ENCODE measurements at regions not wholly inside any gene's neighbourhood (a gene's known extent, or its start where the extent isn't known, plus 50 kb on each side); places are given as distances from the start of the nearest gene placed in this dataset.

DNA sequence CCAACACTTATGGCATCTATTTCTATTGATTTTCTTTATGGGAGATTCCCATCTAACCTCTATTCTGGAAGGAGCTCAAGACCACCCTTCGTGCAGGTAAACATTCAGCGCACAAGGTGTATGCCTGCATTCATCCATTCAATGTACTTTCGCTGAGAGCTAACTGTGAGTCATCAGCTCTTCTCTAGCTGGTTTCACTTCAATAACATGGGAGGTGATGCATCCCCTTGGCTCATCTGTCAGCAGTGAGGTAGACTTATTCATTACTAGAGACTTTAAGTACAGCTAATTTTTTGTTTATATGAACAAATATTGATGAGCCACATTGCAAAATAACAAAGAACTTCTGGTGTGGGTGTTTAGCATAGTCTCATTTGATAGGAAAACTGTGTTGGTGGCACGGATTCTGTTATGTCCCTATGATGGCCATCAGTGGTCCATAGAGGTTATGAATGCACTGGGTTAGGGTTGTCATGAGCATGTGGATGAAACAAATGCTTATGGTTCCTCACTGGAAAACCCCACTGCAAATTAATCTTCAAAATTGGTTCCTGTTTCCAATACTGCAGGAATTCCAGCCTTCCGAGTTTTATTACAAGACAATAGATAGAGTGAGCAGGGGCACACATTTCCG is 1151.0 kb downstream of the BCL11B start:
- H3K9me3 Mint-ChIP-seq = peaks cover 9% of the 10 kb centered on the region
- intact Hi-C loops (cut with micrococcal nuclease) = loop anchor here (5.0 kb wide), 1 partner anchor 129 kb away; no protein-coding TSS in a partner anchor
- no peak for DNase-seq (ENCODE audit: low spot score)
- peaks cover 17% of the 10 kb centered on the region for H3K4me1 Mint-ChIP-seq (ENCODE audit: low read depth)
- H3K36me3 Mint-ChIP-seq (ENCODE audit: low read depth) = no peaks in the 10 kb centered on the region
- H3K27me3 Mint-ChIP-seq (ENCODE audit: insufficient read depth) = no peaks in the 10 kb centered on the region
- no peak overlapping the region for H3K4me3 Mint-ChIP-seq
- H3K27ac Mint-ChIP-seq = no peak overlapping the region

DNA sequence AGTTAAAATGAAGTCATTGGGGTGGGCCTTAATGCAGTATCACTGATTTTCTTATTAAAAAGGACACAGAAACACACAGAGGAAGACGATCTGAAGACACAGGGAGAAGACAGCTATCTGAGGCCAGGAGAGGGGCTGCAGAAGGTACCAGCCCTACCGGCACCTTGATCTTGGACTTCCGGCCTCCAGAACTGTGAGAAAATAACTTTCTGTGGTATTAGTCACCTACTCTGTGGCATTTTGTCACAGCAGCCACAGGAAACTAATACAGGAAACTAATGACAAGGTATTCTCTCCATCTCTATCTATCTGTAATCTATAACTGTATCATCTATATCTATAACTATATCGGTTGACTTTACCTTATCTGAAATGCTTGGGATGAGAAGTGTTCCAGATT is 1149.5 kb downstream of the BCL11B start:
- DNase-seq (ENCODE audit: low spot score) = no peak
- Mint-ChIP-seq H3K4me3 (no peak overlapping the region), H3K9me3 (peaks cover 9% of the 10 kb centered on the region), H3K36me3 (ENCODE audit: low read depth) (no peaks in the 10 kb centered on the region), H3K4me1 (ENCODE audit: low read depth) (peaks cover 17% of the 10 kb centered on the region), H3K27ac (no peak overlapping the region), H3K27me3 (ENCODE audit: insufficient read depth) (no peaks in the 10 kb centered on the region)
- intact Hi-C loops (cut with micrococcal nuclease) = loop anchor here (5.0 kb wide), 1 partner anchor 130 kb away; no protein-coding TSS in a partner anchor

DNA sequence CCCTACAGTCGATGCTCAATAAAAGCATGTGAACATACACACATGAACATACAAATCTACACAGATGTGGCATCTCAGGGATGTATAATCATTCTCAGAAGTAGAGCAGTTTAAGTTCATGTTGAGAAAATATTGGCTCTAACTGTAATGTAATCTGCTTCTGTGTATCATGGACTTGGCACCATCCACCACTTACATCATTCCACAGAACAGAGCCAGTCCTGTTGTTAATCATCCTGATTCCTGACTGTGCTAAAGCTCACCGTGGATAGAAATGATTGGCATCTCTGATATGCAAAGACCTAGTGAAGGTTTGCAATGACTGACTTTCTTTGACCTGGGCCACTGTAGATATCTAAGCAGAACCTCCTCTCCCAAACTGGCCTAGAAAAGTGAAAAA is 1141.3 kb downstream of the BCL11B start:
- H3K36me3 Mint-ChIP-seq (ENCODE audit: low read depth) = peaks cover 1% of the 10 kb centered on the region
- H3K9me3 Mint-ChIP-seq = peaks cover 2% of the 10 kb centered on the region
- intact Hi-C loops (cut with micrococcal nuclease) = loop anchor here (10.0 kb wide), 2 partner anchors 346 to 564 kb away; no protein-coding TSS in a partner anchor
- H3K27me3 Mint-ChIP-seq (ENCODE audit: insufficient read depth) = no peaks in the 10 kb centered on the region
- no peak overlapping the region for H3K27ac Mint-ChIP-seq
- peaks cover 19% of the 10 kb centered on the region for H3K4me1 Mint-ChIP-seq (ENCODE audit: low read depth)
- H3K4me3 Mint-ChIP-seq = no peak overlapping the region
- no peak for DNase-seq (ENCODE audit: low spot score)

DNA sequence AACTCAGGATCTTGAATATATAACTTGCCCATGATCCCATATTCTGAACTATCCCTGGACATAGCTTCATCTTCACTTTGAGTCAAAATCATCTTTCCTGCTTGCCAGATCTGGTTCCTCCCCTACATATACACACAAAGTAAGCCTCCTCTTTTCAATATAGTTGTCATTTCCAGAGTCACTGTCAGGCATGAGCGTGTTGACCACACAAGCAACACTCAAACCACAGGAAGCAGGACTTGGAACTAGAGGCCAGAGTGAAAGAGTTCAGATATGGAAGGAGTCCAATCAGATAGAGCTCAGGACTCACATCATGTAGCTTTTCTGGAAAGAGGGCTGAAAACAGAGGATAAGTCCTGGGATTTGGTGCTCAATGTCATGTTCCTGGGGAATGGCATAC is 1140.6 kb downstream of the BCL11B start:
- DNase-seq (ENCODE audit: low spot score) = no peak
- H3K4me3 Mint-ChIP-seq = no peak overlapping the region
- peaks cover 26% of the 10 kb centered on the region for H3K4me1 Mint-ChIP-seq (ENCODE audit: low read depth)
- no peaks in the 10 kb centered on the region for H3K27me3 Mint-ChIP-seq (ENCODE audit: insufficient read depth)
- intact Hi-C loops (cut with micrococcal nuclease) = loop anchor here (10.0 kb wide), 2 partner anchors 347 to 563 kb away; no protein-coding TSS in a partner anchor
- H3K27ac Mint-ChIP-seq = no peak overlapping the region
- H3K9me3 Mint-ChIP-seq = no peaks in the 10 kb centered on the region
- H3K36me3 Mint-ChIP-seq (ENCODE audit: low read depth) = peaks cover 1% of the 10 kb centered on the region

DNA sequence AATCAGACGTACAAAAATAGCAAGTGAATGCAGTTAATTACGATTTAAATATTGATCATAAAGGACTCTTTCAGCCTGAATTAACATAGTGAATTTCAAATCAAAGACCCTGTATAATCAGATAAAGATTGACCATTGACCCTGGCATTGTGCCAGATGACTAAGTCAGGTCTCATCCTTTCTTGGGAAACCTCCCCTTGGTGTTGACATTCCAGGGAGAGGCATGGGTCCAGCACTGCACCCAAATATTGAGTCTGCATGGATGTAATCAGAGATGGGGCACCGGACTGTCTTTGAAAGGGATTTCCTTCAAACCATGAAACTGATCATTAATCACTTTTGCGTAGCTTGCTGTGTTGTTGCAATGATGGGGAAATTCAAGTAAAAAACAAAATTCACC is 1138.2 kb downstream of the BCL11B start:
- H3K4me1 Mint-ChIP-seq (ENCODE audit: low read depth) = peaks cover 50% of the 10 kb centered on the region
- H3K36me3 Mint-ChIP-seq (ENCODE audit: low read depth) = peaks cover 1% of the 10 kb centered on the region
- intact Hi-C loops (cut with micrococcal nuclease) = loop anchor here (10.0 kb wide), 2 partner anchors 349 to 561 kb away; no protein-coding TSS in a partner anchor
- no peak for DNase-seq (ENCODE audit: low spot score)
- H3K27me3 Mint-ChIP-seq (ENCODE audit: insufficient read depth) = no peaks in the 10 kb centered on the region
- H3K27ac Mint-ChIP-seq = no peak overlapping the region
- H3K9me3 Mint-ChIP-seq = no peaks in the 10 kb centered on the region
- H3K4me3 Mint-ChIP-seq = no peak overlapping the region

DNA sequence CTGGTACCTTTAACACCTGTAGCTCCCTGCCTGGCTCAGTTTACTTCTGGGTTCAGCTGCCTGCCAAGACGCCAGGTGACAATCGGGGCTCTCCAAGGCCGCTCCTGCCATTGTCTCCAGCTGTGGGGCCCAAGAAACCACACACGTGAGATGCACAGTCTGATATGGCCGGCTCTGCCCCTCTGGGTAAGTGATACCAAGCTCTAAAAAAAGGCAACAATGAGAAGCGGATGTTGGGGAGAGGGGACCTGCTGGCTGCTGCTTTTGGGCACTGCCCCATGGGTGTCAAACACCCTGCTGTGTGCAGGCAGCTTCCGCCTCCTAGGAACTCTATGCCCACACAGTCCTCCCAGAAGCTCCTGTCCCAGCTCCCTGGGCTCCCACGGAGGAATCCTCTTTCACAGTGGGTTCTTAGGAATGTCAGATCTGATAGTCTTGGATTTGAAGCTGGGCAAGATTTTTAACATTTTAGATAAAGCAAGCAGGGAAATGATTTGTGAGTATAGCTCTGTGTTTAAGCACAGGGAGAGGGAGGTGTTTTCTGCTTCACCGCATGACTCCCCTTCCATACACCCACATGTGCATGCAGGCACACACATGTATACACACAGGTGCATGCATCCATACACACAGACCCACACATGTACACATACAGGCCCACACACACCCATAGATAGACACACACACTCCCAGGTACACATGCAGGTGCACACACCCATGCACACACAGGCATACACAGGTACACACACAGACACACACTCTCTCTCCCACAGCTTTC is 1135.8 kb downstream of the BCL11B start:
- intact Hi-C loops (cut with micrococcal nuclease) = loop anchor here (5.0 to 10.0 kb wide), 5 partner anchors 176 to 559 kb away; no protein-coding TSS in a partner anchor
- H3K27me3 Mint-ChIP-seq (ENCODE audit: insufficient read depth) = no peaks in the 10 kb centered on the region
- peaks cover 1% of the 10 kb centered on the region for H3K36me3 Mint-ChIP-seq (ENCODE audit: low read depth)
- DNase-seq (ENCODE audit: low spot score) = no peak
- H3K4me3 Mint-ChIP-seq = peak overlapping the region; percentile 41
- peaks cover 71% of the 10 kb centered on the region for H3K4me1 Mint-ChIP-seq (ENCODE audit: low read depth)
- no peaks in the 10 kb centered on the region for H3K9me3 Mint-ChIP-seq
- peak overlapping the region; percentile 45 for H3K27ac Mint-ChIP-seq

DNA sequence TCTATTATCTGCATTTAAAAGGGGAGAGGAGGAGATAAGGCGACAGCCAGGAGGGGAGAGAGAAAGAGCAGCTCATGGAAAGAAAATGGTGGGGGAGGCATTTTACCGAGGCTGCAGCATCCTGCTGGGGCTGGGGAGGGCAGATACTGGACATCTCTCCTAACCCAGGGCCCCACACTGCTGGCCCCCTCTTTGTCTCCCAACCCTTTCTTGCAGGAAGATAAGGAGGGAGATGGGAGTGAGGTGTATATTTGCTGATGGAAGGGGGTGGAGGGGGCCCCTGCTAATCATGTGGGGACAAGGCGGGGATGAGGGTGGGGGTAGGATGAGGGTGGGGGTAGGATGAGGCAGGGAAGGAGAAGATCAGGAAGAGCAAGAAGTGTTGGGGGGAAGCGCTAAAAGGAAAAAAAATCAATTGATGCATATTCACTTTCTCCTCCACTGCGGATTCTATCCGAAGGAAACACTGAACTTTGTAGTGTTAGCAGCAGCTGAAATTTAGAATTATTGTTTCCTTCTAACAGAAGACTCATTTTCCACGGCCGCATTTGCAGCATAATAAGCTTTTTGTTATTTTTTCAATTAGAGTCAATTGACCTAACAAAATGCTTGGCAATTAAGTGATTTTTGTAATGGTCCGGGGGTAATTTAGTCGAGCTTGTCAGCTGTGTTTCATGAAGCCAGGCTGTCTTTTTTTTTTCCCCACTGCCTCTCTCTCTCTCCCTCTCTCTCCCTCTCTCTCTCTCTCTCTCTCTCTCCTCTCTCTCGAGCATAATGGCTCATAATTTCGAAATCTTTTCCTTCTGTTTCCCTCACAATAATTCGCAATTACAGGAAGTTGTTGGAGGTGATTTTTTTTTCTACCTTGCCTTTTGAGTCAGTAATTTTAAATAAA is 1134.6 kb downstream of the BCL11B start:
- intact Hi-C loops (cut with micrococcal nuclease) = loop anchor here (1.0 to 10.0 kb wide), 14 partner anchors 32 to 1277 kb away; no protein-coding TSS in a partner anchor
- Mint-ChIP-seq H3K27ac (peak overlapping the region; percentile 87), H3K4me1 (ENCODE audit: low read depth) (peaks cover 74% of the 10 kb centered on the region), H3K9me3 (no peaks in the 10 kb centered on the region), H3K4me3 (peak overlapping the region; percentile 78), H3K36me3 (ENCODE audit: low read depth) (peaks cover 1% of the 10 kb centered on the region), H3K27me3 (ENCODE audit: insufficient read depth) (no peaks in the 10 kb centered on the region)
- DNase-seq (ENCODE audit: low spot score) = no peak

DNA sequence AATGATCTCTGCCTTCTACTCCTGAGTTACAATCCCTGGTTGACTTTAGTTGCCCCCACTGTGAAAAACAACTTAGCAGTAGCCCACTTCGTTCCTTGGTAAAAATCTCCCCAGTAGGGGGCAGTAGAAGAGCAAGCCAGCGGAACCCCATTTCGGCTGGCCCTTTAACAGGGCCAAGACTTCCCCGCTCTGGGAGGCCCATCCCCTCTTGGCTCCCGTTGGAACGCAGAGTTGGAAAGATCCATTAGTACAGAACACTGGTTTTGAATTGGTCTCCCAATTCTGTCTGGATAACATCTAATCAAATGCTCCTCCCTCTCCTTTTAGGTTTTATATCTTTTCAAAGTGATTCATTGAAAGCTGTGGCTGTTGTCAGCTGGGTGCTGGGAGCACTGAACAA is 1133.3 kb downstream of the BCL11B start:
- peak; percentile 69 for DNase-seq (ENCODE audit: low spot score)
- Mint-ChIP-seq H3K4me3 (peak overlapping the region; percentile 64), H3K27me3 (ENCODE audit: insufficient read depth) (no peaks in the 10 kb centered on the region), H3K9me3 (no peaks in the 10 kb centered on the region), H3K36me3 (ENCODE audit: low read depth) (peaks cover 1% of the 10 kb centered on the region), H3K4me1 (ENCODE audit: low read depth) (peaks cover 87% of the 10 kb centered on the region), H3K27ac (peak overlapping the region; percentile 87)
- intact Hi-C loops (cut with micrococcal nuclease) = loop anchor here (1.0 to 10.0 kb wide), 14 partner anchors 31 to 1276 kb away; no protein-coding TSS in a partner anchor

DNA sequence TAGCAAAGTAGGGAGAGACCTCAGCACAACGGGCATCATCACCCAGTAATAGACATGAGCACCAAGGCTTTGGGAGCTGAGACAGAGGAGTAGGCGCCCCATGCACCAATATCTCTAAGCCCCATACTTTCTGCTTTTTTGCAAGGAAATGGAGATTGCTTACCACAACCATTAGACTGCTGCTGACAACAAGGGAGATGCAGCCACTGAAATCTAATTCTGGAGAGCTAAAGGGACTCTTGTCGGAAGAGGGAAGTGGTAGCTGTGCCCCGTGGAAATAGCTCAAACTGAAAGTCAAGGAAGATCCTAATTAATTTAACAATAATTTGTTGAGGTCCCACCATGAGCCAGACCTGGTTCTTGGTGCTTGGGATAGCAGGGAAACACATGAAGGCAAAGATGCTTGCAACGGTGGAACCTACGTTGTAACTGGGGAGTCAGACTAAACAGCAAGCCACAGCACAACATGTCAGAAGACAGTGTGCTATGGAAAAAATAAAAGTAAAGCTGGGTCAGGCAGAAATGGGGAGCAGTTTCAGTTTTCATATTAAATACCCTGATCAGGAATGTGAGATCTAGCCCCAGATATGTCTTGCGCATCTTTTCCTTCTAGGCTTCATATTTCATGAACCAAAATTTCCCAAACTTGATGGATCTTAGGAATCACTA is 1131.0 kb downstream of the BCL11B start:
- no peak for DNase-seq (ENCODE audit: low spot score)
- H3K4me1 Mint-ChIP-seq (ENCODE audit: low read depth) = peaks cover 88% of the 10 kb centered on the region
- no peaks in the 10 kb centered on the region for H3K9me3 Mint-ChIP-seq

DNA sequence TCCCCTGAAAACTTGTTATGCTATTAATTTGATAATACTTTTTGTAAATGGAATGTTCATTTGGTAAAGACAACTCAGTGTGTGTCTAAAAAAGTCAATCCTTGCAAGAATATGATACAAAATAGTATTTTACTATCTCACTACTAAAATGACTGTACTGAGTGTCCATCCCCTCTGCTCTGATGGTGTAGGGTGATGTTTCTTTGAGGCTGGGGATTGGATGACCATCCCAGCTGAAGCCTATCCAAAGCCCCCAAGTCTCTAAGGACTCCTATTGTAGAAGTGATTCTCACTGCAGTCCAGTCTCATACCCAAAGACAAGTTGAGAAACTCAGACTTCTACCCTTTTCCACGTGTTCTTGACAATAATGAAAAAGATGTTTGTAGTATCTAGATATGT is 1128.4 kb downstream of the BCL11B start:
- peaks cover 62% of the 10 kb centered on the region for H3K4me1 Mint-ChIP-seq (ENCODE audit: low read depth)
- DNase-seq (ENCODE audit: low spot score) = no peak
- H3K36me3 Mint-ChIP-seq (ENCODE audit: low read depth) = peaks cover 3% of the 10 kb centered on the region
- no peak overlapping the region for H3K27ac Mint-ChIP-seq
- no peaks in the 10 kb centered on the region for H3K9me3 Mint-ChIP-seq
- no peaks in the 10 kb centered on the region for H3K27me3 Mint-ChIP-seq (ENCODE audit: insufficient read depth)
- no peak overlapping the region for H3K4me3 Mint-ChIP-seq
- intact Hi-C loops (cut with micrococcal nuclease) = no loop called here

More for the DNA sequence above, 1131.0 kb downstream of the BCL11B start:
- Mint-ChIP-seq H3K36me3 (ENCODE audit: low read depth) (peaks cover 4% of the 10 kb centered on the region), H3K4me3 (peak overlapping the region; percentile 75), H3K27me3 (ENCODE audit: insufficient read depth) (no peaks in the 10 kb centered on the region), H3K27ac (peak overlapping the region; percentile 78)
- intact Hi-C loops (cut with micrococcal nuclease) = no loop called here

DNA sequence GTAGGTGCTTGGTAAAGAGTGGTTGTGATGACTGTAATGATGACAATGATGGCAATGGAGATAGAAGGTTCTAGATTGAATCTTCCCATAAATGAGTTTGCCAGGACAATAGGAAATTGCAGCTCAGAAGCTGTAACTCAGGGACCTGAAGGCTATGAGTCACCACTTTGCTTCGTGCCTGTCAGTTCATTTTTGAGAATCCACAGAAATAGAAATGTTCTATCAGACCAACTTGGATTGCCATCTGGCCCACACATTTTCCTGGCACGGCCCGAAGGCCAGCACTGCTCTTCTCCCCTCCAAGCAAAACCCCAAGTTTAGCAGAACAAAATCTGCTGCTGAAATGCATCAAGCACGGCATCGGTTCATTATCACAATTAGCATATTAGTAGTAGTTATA is 1127.0 kb downstream of the BCL11B start:
- peaks cover 3% of the 10 kb centered on the region for H3K36me3 Mint-ChIP-seq (ENCODE audit: low read depth)
- no peaks in the 10 kb centered on the region for H3K27me3 Mint-ChIP-seq (ENCODE audit: insufficient read depth)
- H3K4me1 Mint-ChIP-seq (ENCODE audit: low read depth) = peaks cover 48% of the 10 kb centered on the region
- no peak overlapping the region for H3K27ac Mint-ChIP-seq
- no peaks in the 10 kb centered on the region for H3K9me3 Mint-ChIP-seq
- intact Hi-C loops (cut with micrococcal nuclease) = no loop called here
- no peak for DNase-seq (ENCODE audit: low spot score)
- H3K4me3 Mint-ChIP-seq = no peak overlapping the region

DNA sequence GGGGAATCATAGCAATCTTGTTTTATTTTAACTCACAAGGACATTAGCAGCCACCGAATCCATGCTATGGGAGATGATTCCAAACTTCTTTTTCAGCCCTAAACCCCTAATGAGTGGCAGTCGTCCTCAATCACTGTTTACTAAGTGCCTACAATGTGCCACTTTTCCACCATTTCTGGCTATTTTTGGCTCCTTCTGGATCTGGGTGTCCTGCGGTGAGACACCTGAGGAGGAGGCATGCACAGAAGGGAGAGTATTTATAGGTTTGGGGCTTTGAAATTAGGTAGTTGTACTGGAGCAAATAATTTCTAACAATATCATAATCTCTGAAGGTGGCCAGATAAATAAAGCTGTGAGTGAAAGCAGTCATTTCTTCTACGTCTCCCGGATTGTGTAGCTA is 1125.6 kb downstream of the BCL11B start:
- H3K4me3 Mint-ChIP-seq = no peak overlapping the region
- peaks cover 5% of the 10 kb centered on the region for H3K36me3 Mint-ChIP-seq (ENCODE audit: low read depth)

More for the DNA sequence above, 1125.6 kb downstream of the BCL11B start:
- intact Hi-C loops (cut with micrococcal nuclease) = no loop called here
- Mint-ChIP-seq H3K27ac (no peak overlapping the region), H3K9me3 (peaks cover 10% of the 10 kb centered on the region), H3K27me3 (ENCODE audit: insufficient read depth) (no peaks in the 10 kb centered on the region), H3K4me1 (ENCODE audit: low read depth) (peaks cover 34% of the 10 kb centered on the region)
- no peak for DNase-seq (ENCODE audit: low spot score)
